HEK293T (cell line): ENCODE measurements at regions not wholly inside any gene's neighbourhood (a gene's known extent, or its start where the extent isn't known, plus 50 kb on each side); places are given as distances from the start of the nearest gene placed in this dataset.

Experiments
- CTCF ChIA-PET: fragments of 350-600 bp; formaldehyde crosslinking; extraction: SDS; loops from one replicate; lab custom pipeline; 2021; ENCODE audit warnings: antibody characterized with exemption, inconsistent platforms; lab: Yijun Ruan, JAX
- POLR2A ChIA-PET: fragments of 350-600 bp; formaldehyde crosslinking; extraction: SDS; loops from one replicate; lab custom pipeline; 2020; ENCODE audit warnings: antibody characterized with exemption, inconsistent platforms; lab: Yijun Ruan, JAX
- DNase-seq: peaks from one replicate; pipeline ENCODE4 v3.0.0; 2012; ENCODE audit warnings: mixed read lengths; ENCODE audit errors: extremely low spot score
- ARNT ChIP-seq: fragments of 450-650 bp; IDR thresholded peaks from 2 replicates; pipeline ENCODE4 v1.6.1; 2017; ENCODE audit warnings: mild to moderate bottlenecking
- BHLHE40 ChIP-seq: fragments of 450-650 bp; IDR thresholded peaks from 2 replicates; pipeline ENCODE4 v1.6.1; 2016; ENCODE audit warnings: mild to moderate bottlenecking, moderate library complexity, borderline replicate concordance
- CTBP1 ChIP-seq: fragments of 450-650 bp; IDR thresholded peaks from 2 replicates; pipeline ENCODE4 v1.6.1; 2016; ENCODE audit warnings: borderline replicate concordance
- ELF4 ChIP-seq: fragments of 450-650 bp; IDR thresholded peaks from 2 replicates; pipeline ENCODE4 v1.6.1; 2017; ENCODE audit warnings: antibody characterized with exemption
- FOXA1 ChIP-seq: fragments of 450-650 bp; IDR thresholded peaks from 2 replicates; pipeline ENCODE4 v1.6.1; 2016; ENCODE audit warnings: mild to moderate bottlenecking
- FOXK2 ChIP-seq: fragments of 450-650 bp; IDR thresholded peaks from 2 replicates; pipeline ENCODE4 v1.6.1; 2016; ENCODE audit warnings: mild to moderate bottlenecking
- FOXM1 ChIP-seq: fragments of 450-650 bp; IDR thresholded peaks from 2 replicates; pipeline ENCODE4 v1.6.1; 2017; ENCODE audit warnings: mild to moderate bottlenecking, borderline replicate concordance
- HDGF ChIP-seq: fragments of 450-650 bp; IDR thresholded peaks from 2 replicates; pipeline ENCODE4 v1.6.1; 2017; ENCODE audit warnings: antibody characterized with exemption, borderline replicate concordance
- L3MBTL2 ChIP-seq: fragments of 450-650 bp; conservative IDR thresholded peaks from 2 replicates; pipeline ENCODE4 v1.6.1; 2016; ENCODE audit warnings: mild to moderate bottlenecking
- LEF1 ChIP-seq: fragments of 450-650 bp; IDR thresholded peaks from 2 replicates; pipeline ENCODE4 v1.6.1; 2017; ENCODE audit warnings: mild to moderate bottlenecking, borderline replicate concordance
- NFRKB ChIP-seq: fragments of 450-650 bp; IDR thresholded peaks from 2 replicates; pipeline ENCODE4 v1.6.1; 2016; ENCODE audit warnings: mild to moderate bottlenecking, moderate library complexity
- PKNOX1 ChIP-seq: fragments of 450-650 bp; IDR thresholded peaks from 2 replicates; pipeline ENCODE4 v1.6.1; 2016
- SP1 ChIP-seq: fragments of 450-650 bp; IDR thresholded peaks from 2 replicates; pipeline ENCODE4 v1.6.1; 2017
- SUZ12 ChIP-seq: fragments of 450-650 bp; IDR thresholded peaks from 2 replicates; pipeline ENCODE4 v1.6.1; 2016; ENCODE audit warnings: mild to moderate bottlenecking
- TARDBP ChIP-seq: fragments of 450-650 bp; IDR thresholded peaks from 2 replicates; pipeline ENCODE4 v1.6.1; 2016
- ZNF384 ChIP-seq: fragments of 450-650 bp; IDR thresholded peaks from 2 replicates; pipeline ENCODE4 v1.6.1; 2016

GRCh38 chr2:30367232-30368070, 79.6 kb upstream of the LCLAT1 start:
- ChIA-PET CTCF (interaction anchor here (0.6 kb wide), 1 partner anchor 803 kb away, joined by 3 read pairs; no protein-coding TSS in a partner anchor), POLR2A (no interaction called here)
- DNase-seq, result no peak
- no peak for TF ChIP-seq PKNOX1
- TF ChIP-seq TARDBP, result no peak
- TF ChIP-seq ELF4, result no peak
- no peak for TF ChIP-seq HDGF
- TF ChIP-seq FOXM1, result no peak
- no peak for TF ChIP-seq FOXA1
- TF ChIP-seq L3MBTL2, result no peak
- TF ChIP-seq ZNF384, result no peak
- no peak for TF ChIP-seq SUZ12
- no peak for TF ChIP-seq LEF1
- TF ChIP-seq CTBP1, result no peak
- TF ChIP-seq ARNT, result no peak
- TF ChIP-seq SP1, result no peak
- TF ChIP-seq BHLHE40, result no peak
- no peak for TF ChIP-seq NFRKB
- TF ChIP-seq FOXK2, result no peak

GRCh38 chr2:30368258-30368657, 78.8 kb upstream of the LCLAT1 start:
- CTCF ChIA-PET, result no interaction called here
- TF ChIP-seq LEF1 (no peak), NFRKB (no peak), FOXK2 (no peak), FOXM1 (no peak), ARNT (no peak), ZNF384 (no peak), BHLHE40 (no peak), HDGF (no peak), SP1 (no peak)
- DNase-seq, result no peak
- POLR2A ChIA-PET, result no interaction called here

- POLR2A ChIA-PET, result no interaction called here
- CTCF ChIA-PET, result no interaction called here
- no peak for DNase-seq
- TF ChIP-seq NFRKB, result no peak
- TF ChIP-seq LEF1, result no peak
- TF ChIP-seq PKNOX1, result no peak
Observed at GRCh38 chr2:30371028-30371689, 75.9 kb upstream of the LCLAT1 start.

- POLR2A ChIA-PET, result no interaction called here
- CTCF ChIA-PET, result interaction anchor here (0.6 kb wide), 1 partner anchor 1151 kb away, joined by 3 read pairs; no protein-coding TSS in a partner anchor
- no peak for DNase-seq
- TF ChIP-seq CTBP1 (no peak), FOXM1 (no peak), ZNF384 (no peak), FOXA1 (no peak), BHLHE40 (no peak)
Observed at GRCh38 chr2:30371772-30372373, 75.2 kb upstream of the LCLAT1 start.

- TF ChIP-seq BHLHE40, result no peak
- no peak for TF ChIP-seq LEF1
- TF ChIP-seq FOXA1, result no peak
- TF ChIP-seq CTBP1, result no peak
- no peak for TF ChIP-seq NFRKB
- TF ChIP-seq HDGF, result no peak
- no peak for TF ChIP-seq SP1
- TF ChIP-seq FOXK2, result no peak
- CTCF ChIA-PET, result no interaction called here
- DNase-seq, result no peak
- POLR2A ChIA-PET, result no interaction called here
Observed at GRCh38 chr2:30372826-30373225, 74.2 kb upstream of the LCLAT1 start.

GRCh38 chr2:30373881-30374302, 73.2 kb upstream of the LCLAT1 start:
- no peak for DNase-seq
- ChIA-PET POLR2A (no interaction called here), CTCF (no interaction called here)
- TF ChIP-seq SUZ12, result no peak
- TF ChIP-seq LEF1, result no peak
- no peak for TF ChIP-seq ZNF384
- no peak for TF ChIP-seq BHLHE40
- no peak for TF ChIP-seq FOXA1
- no peak for TF ChIP-seq PKNOX1
- TF ChIP-seq CTBP1, result no peak
- TF ChIP-seq ELF4, result no peak
- no peak for TF ChIP-seq ARNT
